HG02759 (cell line): ENCODE measurements at regions not wholly inside any gene's neighbourhood (a gene's known extent, or its start where the extent isn't known, plus 50 kb on each side); places are given as distances from the start of the nearest gene placed in this dataset.

Experiments used
- ATAC-seq: cut with Tn5 transposase; IDR thresholded peaks from one replicate; pipeline ENCODE4 v1.9.1; 2021; ENCODE audit warnings: mild to moderate bottlenecking, moderate library complexity; ENCODE audit not compliant: unreplicated experiment

GRCh38 chr10:29858702-29859267 is 200.6 kb downstream of the JCAD start:
- ATAC-seq = no peak

GRCh38 chr10:29857843-29858701 is 201.3 kb downstream of the JCAD start:
- no peak for ATAC-seq

GRCh38 chr10:29856295-29856694 is 203.1 kb downstream of the JCAD start:
- no peak for ATAC-seq

GRCh38 chr10:29853913-29854312 is 205.5 kb downstream of the JCAD start:
- no peak for ATAC-seq

- no peak for ATAC-seq
Observed at GRCh38 chr10:29851241-29851640, 208.1 kb downstream of the JCAD start.

GRCh38 chr10:29850371-29850770 is 209.0 kb downstream of the JCAD start:
- ATAC-seq = no peak

GRCh38 chr10:29849886-29850285 is 209.5 kb downstream of the JCAD start:
- no peak for ATAC-seq

- ATAC-seq = no peak
Observed at GRCh38 chr10:29849126-29849833, 210.1 kb downstream of the JCAD start.

GRCh38 chr10:29846881-29847280 is 212.1 kb upstream of the SVIL start:
- ATAC-seq = no peak

- ATAC-seq = no peak
Observed at GRCh38 chr10:29845166-29845565, 210.4 kb upstream of the SVIL start.

GRCh38 chr10:29843143-29843542 is 208.4 kb upstream of the SVIL start:
- no peak for ATAC-seq

- no peak for ATAC-seq
Observed at GRCh38 chr10:29841724-29842649, 207.2 kb upstream of the SVIL start.

GRCh38 chr10:29840516-29841276 is 205.9 kb upstream of the SVIL start:
- no peak for ATAC-seq

GRCh38 chr10:29839826-29840515 is 205.2 kb upstream of the SVIL start:
- ATAC-seq = no peak

- ATAC-seq = no peak
Observed at GRCh38 chr10:29838539-29838938, 203.8 kb upstream of the SVIL start.

GRCh38 chr10:29837586-29837985 is 202.8 kb upstream of the SVIL start:
- ATAC-seq = no peak

- no peak for ATAC-seq
Observed at GRCh38 chr10:29836396-29836795, 201.6 kb upstream of the SVIL start.

GRCh38 chr10:29835055-29835454 is 200.3 kb upstream of the SVIL start:
- no peak for ATAC-seq
